ENCODE measurements at regions not wholly inside any gene's neighbourhood (a gene's known extent, or its start where the extent isn't known, plus 50 kb on each side); places are given as distances from the start of the nearest gene placed in this dataset.

DNA sequence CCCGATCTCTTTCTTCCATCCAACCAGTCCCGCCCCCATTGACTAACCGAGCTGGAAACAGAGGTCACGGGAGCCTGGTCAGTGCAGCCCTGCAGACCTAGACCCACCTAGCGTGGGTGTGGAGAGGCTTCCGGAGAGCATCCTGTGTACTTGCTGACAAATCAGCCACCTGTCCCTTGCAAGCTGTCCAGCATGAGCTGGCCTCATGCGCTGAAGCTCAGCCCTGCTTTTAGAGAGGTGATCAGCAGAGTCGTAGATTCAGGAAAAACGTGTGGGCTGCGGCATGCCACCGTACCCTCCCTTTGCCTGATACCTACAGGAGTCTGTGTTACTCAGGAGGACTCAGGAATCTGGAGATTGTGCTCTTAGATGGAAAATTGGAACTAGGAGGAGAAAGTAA is 80.3 kb upstream of the UQCRFS1 start:
- H3K4me1 Mint-ChIP-seq, result peaks cover 41% of the 10 kb centered on the region
- no peak overlapping the region for H3K4me3 Mint-ChIP-seq
- DNase-seq, result no peak
- TF ChIP-seq, protein P1, sequence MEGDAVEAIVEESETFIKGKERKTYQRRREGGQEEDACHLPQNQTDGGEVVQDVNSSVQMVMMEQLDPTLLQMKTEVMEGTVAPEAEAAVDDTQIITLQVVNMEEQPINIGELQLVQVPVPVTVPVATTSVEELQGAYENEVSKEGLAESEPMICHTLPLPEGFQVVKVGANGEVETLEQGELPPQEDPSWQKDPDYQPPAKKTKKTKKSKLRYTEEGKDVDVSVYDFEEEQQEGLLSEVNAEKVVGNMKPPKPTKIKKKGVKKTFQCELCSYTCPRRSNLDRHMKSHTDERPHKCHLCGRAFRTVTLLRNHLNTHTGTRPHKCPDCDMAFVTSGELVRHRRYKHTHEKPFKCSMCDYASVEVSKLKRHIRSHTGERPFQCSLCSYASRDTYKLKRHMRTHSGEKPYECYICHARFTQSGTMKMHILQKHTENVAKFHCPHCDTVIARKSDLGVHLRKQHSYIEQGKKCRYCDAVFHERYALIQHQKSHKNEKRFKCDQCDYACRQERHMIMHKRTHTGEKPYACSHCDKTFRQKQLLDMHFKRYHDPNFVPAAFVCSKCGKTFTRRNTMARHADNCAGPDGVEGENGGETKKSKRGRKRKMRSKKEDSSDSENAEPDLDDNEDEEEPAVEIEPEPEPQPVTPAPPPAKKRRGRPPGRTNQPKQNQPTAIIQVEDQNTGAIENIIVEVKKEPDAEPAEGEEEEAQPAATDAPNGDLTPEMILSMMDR (IDR thresholded peaks at IDR 0.05), result no peak
- no peaks in the 10 kb centered on the region for H3K36me3 Mint-ChIP-seq (ENCODE audit: low read depth)
- H3K27ac Mint-ChIP-seq, result peak overlapping the region; percentile 44
- peaks cover under 1% of the 10 kb centered on the region for H3K9me3 Mint-ChIP-seq
- peaks cover 23% of the 10 kb centered on the region for H3K27me3 Mint-ChIP-seq (ENCODE audit: low read depth, poor library complexity)

DNA sequence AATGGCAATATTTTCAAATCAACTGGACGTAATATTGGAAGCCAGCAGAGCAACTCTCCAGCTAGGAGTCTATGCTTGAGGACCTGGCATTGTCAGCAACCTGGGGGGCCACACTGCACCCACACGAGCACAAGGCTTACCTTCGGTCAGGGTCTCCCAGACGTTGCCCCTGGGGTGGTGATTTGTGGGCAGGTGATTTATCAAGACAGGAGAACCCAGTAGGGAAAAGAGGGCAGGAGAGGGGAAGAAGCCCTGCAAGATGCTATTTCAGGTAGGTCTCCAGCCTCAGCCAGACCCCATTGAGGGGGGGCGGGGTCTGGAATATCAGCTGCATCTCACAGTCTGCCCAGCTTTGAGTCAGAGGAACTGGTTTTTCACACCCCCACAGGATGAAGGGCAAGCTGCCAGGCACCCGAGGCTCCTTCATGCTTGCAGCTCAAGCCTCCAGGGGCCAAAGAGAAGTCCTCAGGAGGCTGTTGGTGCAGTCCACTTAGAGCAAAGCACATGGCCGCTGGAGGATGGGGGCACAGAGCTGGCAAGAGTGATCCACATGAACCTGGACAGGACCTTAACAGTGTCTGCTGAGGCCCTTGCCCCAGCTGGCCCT is 80.9 kb upstream of the UQCRFS1 start:
- TF ChIP-seq, protein P1 (IDR thresholded peaks at IDR 0.05), result no peak
- Mint-ChIP-seq H3K27me3 (ENCODE audit: low read depth, poor library complexity) (peaks cover 23% of the 10 kb centered on the region), H3K27ac (no peak overlapping the region), H3K36me3 (ENCODE audit: low read depth) (no peaks in the 10 kb centered on the region), H3K4me1 (peaks cover 40% of the 10 kb centered on the region), H3K9me3 (no peaks in the 10 kb centered on the region), H3K4me3 (no peak overlapping the region)
- no peak for DNase-seq

DNA sequence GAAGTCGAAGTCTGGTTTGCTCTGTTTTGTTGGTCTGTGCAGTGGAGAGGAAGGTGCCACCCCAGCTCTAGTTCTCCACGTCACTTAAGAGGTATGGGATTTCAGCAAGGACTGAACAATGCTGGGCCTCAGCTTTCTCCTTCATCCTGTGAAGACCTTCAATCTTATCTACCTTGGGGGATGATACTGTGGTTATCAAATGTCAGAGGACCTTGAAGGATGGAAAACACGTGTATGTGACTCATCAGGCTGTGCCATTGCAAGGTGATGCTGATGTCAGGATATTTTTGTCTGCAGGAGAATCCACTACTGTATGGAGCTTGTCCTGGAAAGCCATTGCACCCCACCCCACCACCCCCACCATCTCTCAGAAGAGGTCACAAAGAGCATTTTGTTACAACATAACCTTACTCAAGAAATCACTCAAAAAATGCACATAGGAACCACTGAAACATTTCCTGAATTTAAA is 81.4 kb upstream of the UQCRFS1 start:
- TF ChIP-seq, protein P1 (IDR thresholded peaks at IDR 0.05), result no peak
- no peaks in the 10 kb centered on the region for H3K9me3 Mint-ChIP-seq
- no peak overlapping the region for H3K27ac Mint-ChIP-seq
- H3K27me3 Mint-ChIP-seq (ENCODE audit: low read depth, poor library complexity), result peaks cover 23% of the 10 kb centered on the region
- DNase-seq, result no peak
- no peak overlapping the region for H3K4me3 Mint-ChIP-seq
- H3K4me1 Mint-ChIP-seq, result peaks cover 40% of the 10 kb centered on the region
- H3K36me3 Mint-ChIP-seq (ENCODE audit: low read depth), result no peaks in the 10 kb centered on the region

DNA sequence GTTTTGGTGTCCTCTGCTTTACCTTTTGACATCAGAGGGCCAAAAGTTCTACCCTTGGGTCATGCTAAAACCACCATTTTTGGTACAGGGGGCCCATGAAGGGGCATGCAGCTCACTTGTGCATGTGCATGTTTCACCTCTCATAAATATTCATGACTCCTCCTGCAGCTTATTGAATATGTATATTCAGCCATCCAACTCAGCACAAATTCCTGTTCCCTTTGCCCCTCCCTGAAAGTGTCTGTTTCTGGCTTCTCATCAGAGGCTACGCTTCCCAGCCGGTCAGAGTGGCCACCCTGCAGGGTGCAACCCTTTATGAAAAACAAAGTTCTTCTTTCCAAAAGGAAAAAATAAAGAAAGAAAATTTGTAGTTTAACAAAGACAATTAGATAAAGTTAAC is 82.3 kb upstream of the UQCRFS1 start:
- no peak overlapping the region for H3K27ac Mint-ChIP-seq
- H3K9me3 Mint-ChIP-seq, result no peaks in the 10 kb centered on the region
- DNase-seq, result no peak
- peaks cover 24% of the 10 kb centered on the region for H3K27me3 Mint-ChIP-seq (ENCODE audit: low read depth, poor library complexity)
- H3K4me1 Mint-ChIP-seq, result peaks cover 32% of the 10 kb centered on the region
- H3K4me3 Mint-ChIP-seq, result no peak overlapping the region
- H3K36me3 Mint-ChIP-seq (ENCODE audit: low read depth), result no peaks in the 10 kb centered on the region
- TF ChIP-seq, protein P1 (IDR thresholded peaks at IDR 0.05), result no peak

DNA sequence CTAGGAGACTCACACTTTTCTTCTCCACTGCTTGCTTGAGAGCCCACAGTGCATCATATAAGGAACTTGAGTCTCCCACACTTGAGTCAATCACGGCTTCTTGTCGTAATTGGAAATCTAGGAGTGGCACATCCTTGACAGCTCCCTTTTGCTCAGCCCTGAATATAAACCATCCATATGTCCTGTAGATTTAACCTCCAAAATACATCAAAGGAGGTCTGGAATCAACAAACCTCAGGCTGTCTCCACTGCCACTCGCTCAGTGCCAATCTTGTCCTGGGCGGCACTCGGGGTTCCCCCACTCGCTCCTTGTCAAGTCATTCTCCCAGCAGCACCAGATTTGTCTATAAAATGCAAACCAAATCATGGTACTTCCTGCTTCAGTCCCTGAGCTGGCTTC is 84.4 kb upstream of the UQCRFS1 start:
- TF ChIP-seq, protein P1 (IDR thresholded peaks at IDR 0.05), result no peak
- Mint-ChIP-seq H3K4me3 (no peak overlapping the region), H3K27ac (no peak overlapping the region), H3K36me3 (ENCODE audit: low read depth) (no peaks in the 10 kb centered on the region), H3K4me1 (peaks cover 12% of the 10 kb centered on the region), H3K9me3 (no peaks in the 10 kb centered on the region), H3K27me3 (ENCODE audit: low read depth, poor library complexity) (peaks cover 27% of the 10 kb centered on the region)
- no peak for DNase-seq

Data from nephron progenitor cell (in vitro differentiated cells).